CD4-positive, alpha-beta T cell (primary cell): ENCODE measurements at regions not wholly inside any gene's neighbourhood (a gene's known extent, or its start where the extent isn't known, plus 50 kb on each side); places are given as distances from the start of the nearest gene placed in this dataset.

ENCODE experiments used
- ATAC-seq: fragments of 200-7000 bp; cut with Tn5 transposase; one replicate; pipeline ENCODE4 v1.10.0; 2022; ENCODE audit warnings: mild to moderate bottlenecking; ENCODE audit not compliant: poor library complexity
- CTCF ChIA-PET: fragments of 350-600 bp; sonication (Branson Sonifier 250); formaldehyde crosslinking; loops from one replicate; lab custom pipeline; 2021; ENCODE audit warnings: antibody characterized with exemption, inconsistent platforms; lab: Charles Lee
- POLR2A ChIA-PET: fragments of 350-600 bp; sonication (Branson Sonifier 250); formaldehyde crosslinking; loops from one replicate; lab custom pipeline; 2021; ENCODE audit warnings: antibody characterized with exemption, inconsistent platforms; lab: Charles Lee
- DNase-seq, 14 experiments: peaks; one replicate each; pipeline ENCODE4 v3.0.0-alpha.2; 2013 to 2020; ENCODE audit warnings: mixed read lengths in 2 of 14
- H3K27ac ChIP-seq, 2 donors: one replicate each; pipeline versions ENCODE4 v1.5.1 to v1.7.0; 2013; ENCODE audit warnings: low read length in 2 of 2, low read depth in 1 of 2, mild to moderate bottlenecking in 1 of 2
- H3K27me3 ChIP-seq, 2 experiments: 1 replicate in 1 of 2; 2 replicates in 1 of 2; pipeline versions ENCODE4 v1.6.1 to v1.7.0; 2013; ENCODE audit warnings: low read length in 2 of 2, control low read depth in 1 of 2, mild to moderate bottlenecking in 1 of 2, moderate library complexity in 1 of 2; ENCODE audit not compliant: insufficient read depth in 2 of 2, control insufficient read depth in 1 of 2
- H3K36me3 ChIP-seq: one replicate; pipeline ENCODE4 v1.6.1; 2013; ENCODE audit warnings: low read length, control low read depth; ENCODE audit not compliant: insufficient read depth
- H3K4me1 ChIP-seq: one replicate; pipeline ENCODE4 v1.6.1; 2013; ENCODE audit warnings: low read length, control low read depth; ENCODE audit not compliant: insufficient read depth
- H3K4me3 ChIP-seq: one replicate; pipeline ENCODE4 v1.5.1; 2013; ENCODE audit warnings: mild to moderate bottlenecking, low read length, moderate library complexity
- H3K9me3 ChIP-seq, 2 experiments: 1 replicate in 1 of 2; 2 replicates in 1 of 2; pipeline versions ENCODE4 v1.6.1 to v1.7.0; 2013; ENCODE audit warnings: low read length in 2 of 2, mild to moderate bottlenecking in 2 of 2, control low read depth in 1 of 2, moderate library complexity in 1 of 2; ENCODE audit not compliant: control insufficient read depth in 1 of 2, insufficient read depth in 1 of 2
- H3K27ac Mint-ChIP-seq: one replicate; pipeline ENCODE4 v1.8.0; 2020; ENCODE audit warnings: mixed read lengths
- H3K27me3 Mint-ChIP-seq: one replicate; pipeline ENCODE4 v1.8.0; 2021; ENCODE audit warnings: mixed read lengths
- H3K36me3 Mint-ChIP-seq: one replicate; pipeline ENCODE4 v1.8.0; 2021; ENCODE audit warnings: low read depth, mixed read lengths
- H3K4me1 Mint-ChIP-seq: one replicate; pipeline ENCODE4 v1.8.0; 2021; ENCODE audit warnings: low read depth, mixed read lengths
- H3K4me3 Mint-ChIP-seq: one replicate; pipeline ENCODE4 v1.8.0; 2020; ENCODE audit warnings: mild to moderate bottlenecking, mixed read lengths
- H3K9me3 Mint-ChIP-seq: one replicate; pipeline ENCODE4 v1.8.0; 2020; ENCODE audit warnings: mixed read lengths
- intact Hi-C, 2 experiments: fragments of 100-400 bp; cut with DNase I in 1 of 2; cut with micrococcal nuclease in 1 of 2; formaldehyde crosslinking; loops; one replicate each; pipeline versions ENCODE4 v1.15.1 to v1.9.0; 2023 to 2025; cut with DNase I, micrococcal nuclease
- TF ChIP-seq, protein P1 (sequence below): fragments of 200-600 bp; IDR thresholded peaks from one replicate; pipeline ENCODE4 v1.8.0; 2022; ENCODE audit warnings: antibody characterized with exemption, mild to moderate bottlenecking

DNA sequence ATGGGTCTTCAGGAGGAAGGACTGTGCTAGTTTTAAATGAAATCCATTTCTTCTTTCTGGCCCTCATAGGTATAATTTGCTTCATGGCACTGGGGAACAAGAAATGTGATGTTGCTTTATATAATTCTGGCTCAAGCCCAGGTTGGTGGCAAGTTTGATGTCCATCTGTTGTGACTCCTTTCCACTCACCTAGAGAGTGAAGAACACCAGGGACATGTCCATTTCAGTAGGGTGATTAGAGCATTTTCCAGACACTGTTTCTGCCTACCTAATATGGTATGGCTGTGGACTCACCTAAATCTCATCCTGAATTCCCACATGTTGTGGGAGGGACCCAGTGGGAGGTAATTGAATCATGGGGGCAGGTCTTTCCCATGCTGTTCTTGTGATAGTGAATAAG, 278.1 kb downstream of the LMX1A start:
- intact Hi-C loops: no loop called here
- no peaks in the 10 kb centered on the region for H3K4me1 ChIP-seq
- Mint-ChIP-seq H3K4me1 (no peaks in the 10 kb centered on the region), H3K9me3 (no peaks in the 10 kb centered on the region), H3K27ac (no peak overlapping the region), H3K27me3 (peaks cover 6% of the 10 kb centered on the region), H3K4me3 (no peak overlapping the region), H3K36me3 (no peaks in the 10 kb centered on the region)
- TF ChIP-seq, protein P1, sequence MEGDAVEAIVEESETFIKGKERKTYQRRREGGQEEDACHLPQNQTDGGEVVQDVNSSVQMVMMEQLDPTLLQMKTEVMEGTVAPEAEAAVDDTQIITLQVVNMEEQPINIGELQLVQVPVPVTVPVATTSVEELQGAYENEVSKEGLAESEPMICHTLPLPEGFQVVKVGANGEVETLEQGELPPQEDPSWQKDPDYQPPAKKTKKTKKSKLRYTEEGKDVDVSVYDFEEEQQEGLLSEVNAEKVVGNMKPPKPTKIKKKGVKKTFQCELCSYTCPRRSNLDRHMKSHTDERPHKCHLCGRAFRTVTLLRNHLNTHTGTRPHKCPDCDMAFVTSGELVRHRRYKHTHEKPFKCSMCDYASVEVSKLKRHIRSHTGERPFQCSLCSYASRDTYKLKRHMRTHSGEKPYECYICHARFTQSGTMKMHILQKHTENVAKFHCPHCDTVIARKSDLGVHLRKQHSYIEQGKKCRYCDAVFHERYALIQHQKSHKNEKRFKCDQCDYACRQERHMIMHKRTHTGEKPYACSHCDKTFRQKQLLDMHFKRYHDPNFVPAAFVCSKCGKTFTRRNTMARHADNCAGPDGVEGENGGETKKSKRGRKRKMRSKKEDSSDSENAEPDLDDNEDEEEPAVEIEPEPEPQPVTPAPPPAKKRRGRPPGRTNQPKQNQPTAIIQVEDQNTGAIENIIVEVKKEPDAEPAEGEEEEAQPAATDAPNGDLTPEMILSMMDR: no peak
- ChIA-PET CTCF (no interaction called here), POLR2A (no interaction called here)
- H3K9me3 ChIP-seq: peaks cover 0 to 5% of the 10 kb centered on the region in 2 experiments
- H3K36me3 ChIP-seq: no peaks in the 10 kb centered on the region
- no peak overlapping the region for H3K4me3 ChIP-seq
- DNase-seq: no peak
- peaks cover 0 to 2% of the 10 kb centered on the region in 2 experiments for H3K27me3 ChIP-seq
- no peak for ATAC-seq
- H3K27ac ChIP-seq: no peak overlapping the region

DNA sequence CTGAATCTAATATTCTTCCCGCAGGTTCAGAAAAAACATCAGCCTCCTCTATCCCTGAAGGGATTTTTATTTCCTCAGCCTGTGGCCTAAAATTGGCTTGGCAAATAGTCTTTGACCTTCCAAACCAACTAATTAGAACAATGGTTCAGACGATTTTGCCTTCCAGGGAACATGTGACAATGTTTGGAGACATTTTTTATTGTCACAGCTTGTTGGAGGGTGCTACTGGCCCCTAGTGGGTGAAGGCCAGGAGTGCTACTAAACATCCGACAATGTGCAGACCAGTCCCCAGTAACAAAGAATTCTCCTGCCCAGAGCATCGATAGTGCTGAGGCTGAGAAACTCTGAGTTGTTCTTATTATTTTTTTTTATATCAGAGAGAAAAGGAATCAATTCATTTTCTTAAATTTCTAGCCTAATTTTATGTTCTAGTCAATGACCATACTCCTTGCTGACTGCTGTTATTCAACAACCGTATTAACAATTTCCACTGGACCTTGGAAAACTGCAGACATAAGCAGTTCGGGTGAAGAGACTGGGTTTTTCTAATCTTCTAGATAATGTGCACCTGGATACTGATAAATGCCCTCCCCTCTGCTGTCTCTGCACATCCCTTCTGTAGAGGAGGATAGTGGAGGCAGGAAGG, 280.7 kb downstream of the LMX1A start:
- CTCF ChIA-PET: no interaction called here

DNA sequence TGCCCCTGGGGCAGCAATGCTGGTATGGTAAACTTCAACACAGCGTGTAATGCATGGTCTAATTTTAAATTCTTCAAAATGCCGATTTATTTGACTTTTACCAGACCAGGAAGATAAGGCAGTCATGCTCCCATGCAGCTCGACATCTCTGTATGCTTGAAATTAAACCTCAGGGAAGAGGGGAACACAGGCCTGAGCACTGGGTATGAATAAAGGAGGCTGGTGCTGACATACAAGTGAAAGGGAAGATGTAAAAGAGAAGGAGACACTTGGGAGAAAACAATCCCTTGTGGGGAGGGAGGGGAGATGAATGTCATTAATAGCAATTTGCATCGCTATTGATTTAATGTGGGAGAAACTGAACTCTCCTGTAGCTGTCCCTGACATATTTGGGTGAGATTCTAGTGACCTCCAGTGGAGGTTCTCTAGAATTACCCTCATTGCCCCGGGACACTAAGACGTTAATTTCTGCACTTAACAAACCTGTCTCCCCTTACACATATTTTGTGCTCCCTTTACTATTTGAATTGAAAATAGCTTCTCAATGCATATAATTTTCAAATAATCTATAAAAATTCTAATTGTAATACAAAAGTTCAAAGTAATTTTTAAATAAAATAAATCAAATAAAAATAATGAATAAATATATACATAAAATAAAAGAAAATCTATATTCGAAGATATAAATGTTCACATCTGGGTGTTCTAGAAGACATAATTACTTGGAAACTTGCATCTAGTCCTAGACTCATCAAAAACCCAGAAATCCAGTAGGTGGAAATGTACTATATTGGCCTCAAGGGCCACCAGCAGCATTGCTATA, 283.1 kb downstream of the LMX1A start:
- Mint-ChIP-seq H3K4me1 (no peaks in the 10 kb centered on the region), H3K36me3 (no peaks in the 10 kb centered on the region), H3K9me3 (no peaks in the 10 kb centered on the region), H3K4me3 (no peak overlapping the region), H3K27ac (no peak overlapping the region), H3K27me3 (peaks cover 6% of the 10 kb centered on the region)
- POLR2A ChIA-PET: no interaction called here
- H3K27ac ChIP-seq: no peak overlapping the region
- TF ChIP-seq, protein P1: no peak
- peaks cover 0 to 2% of the 10 kb centered on the region in 2 experiments for H3K27me3 ChIP-seq
- no peak overlapping the region for H3K4me3 ChIP-seq
- no peaks in the 10 kb centered on the region for H3K9me3 ChIP-seq
- CTCF ChIA-PET: no interaction called here
- ATAC-seq: no peak
- H3K4me1 ChIP-seq: no peaks in the 10 kb centered on the region
- DNase-seq: peak in 1 of 14 experiments; percentile 1
- no peaks in the 10 kb centered on the region for H3K36me3 ChIP-seq
- intact Hi-C loops: no loop called here

More for the DNA sequence above, 280.7 kb downstream of the LMX1A start:
- no peaks in the 10 kb centered on the region for H3K36me3 Mint-ChIP-seq
- H3K4me3 ChIP-seq: no peak overlapping the region
- TF ChIP-seq, protein P1: no peak
- no peaks in the 10 kb centered on the region for H3K9me3 Mint-ChIP-seq
- DNase-seq (no peak), ATAC-seq (no peak)
- H3K36me3 ChIP-seq: no peaks in the 10 kb centered on the region
- H3K4me3 Mint-ChIP-seq: no peak overlapping the region
- no peaks in the 10 kb centered on the region for H3K4me1 Mint-ChIP-seq
- H3K27ac ChIP-seq: no peak overlapping the region
- no peaks in the 10 kb centered on the region for H3K4me1 ChIP-seq
- POLR2A ChIA-PET: no interaction called here
- H3K27ac Mint-ChIP-seq: no peak overlapping the region
- peaks cover 0 to 5% of the 10 kb centered on the region in 2 experiments for H3K9me3 ChIP-seq
- H3K27me3 Mint-ChIP-seq: peaks cover 6% of the 10 kb centered on the region
- peaks cover 0 to 2% of the 10 kb centered on the region in 2 experiments for H3K27me3 ChIP-seq
- intact Hi-C loops: no loop called here
